ENCODE measurements at regions not wholly inside any gene's neighbourhood (a gene's known extent, or its start where the extent isn't known, plus 50 kb on each side); places are given as distances from the start of the nearest gene placed in this dataset.

DNA sequence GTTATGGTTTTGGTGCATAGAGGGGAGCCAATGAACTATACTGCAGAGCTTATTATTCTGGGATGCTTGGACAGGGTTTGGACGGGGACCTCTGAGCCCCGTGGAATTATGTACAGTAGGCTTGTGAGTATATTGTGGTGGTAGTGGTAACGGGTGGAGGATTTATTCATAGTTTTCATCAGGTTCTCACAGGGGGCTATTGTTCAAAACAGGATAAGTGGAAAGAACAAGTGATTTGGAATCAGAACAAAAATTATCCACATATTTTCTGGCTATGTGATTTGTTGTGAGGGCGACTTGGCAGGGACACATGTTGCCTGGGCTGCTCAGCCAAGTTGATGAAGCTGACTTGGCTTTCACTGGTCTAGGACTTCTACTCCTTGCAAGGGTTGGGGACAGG is 64.6 kb upstream of the ELOVL5 start:
- no peak overlapping the region for H3K9ac ChIP-seq (ENCODE audit: insufficient read length, low read depth)
- DNase-seq (ENCODE audit: low read depth, low spot score): no peak
- H3K4me3 ChIP-seq (ENCODE audit: insufficient read length, low read depth): no peak overlapping the region
- TF ChIP-seq ZNF274 (IDR thresholded peaks at IDR 0.05; ENCODE audit: low read depth, low read length): no peak
- no peak for TF ChIP-seq YY1 (IDR thresholded peaks at IDR 0.05; ENCODE audit: insufficient read depth, insufficient read length)
- TF ChIP-seq SUZ12 (IDR thresholded peaks at IDR 0.05; ENCODE audit: extremely low read depth, insufficient read depth, insufficient read length): no peak
- no peaks in the 10 kb centered on the region for H3K4me1 ChIP-seq (ENCODE audit: insufficient read depth, insufficient read length)
- no peaks in the 10 kb centered on the region for H3K36me3 ChIP-seq (ENCODE audit: insufficient read depth, insufficient read length, low read length)
- no peaks in the 10 kb centered on the region for H3K9me3 ChIP-seq (ENCODE audit: insufficient read depth, low read length)
- H3K27me3 ChIP-seq (ENCODE audit: insufficient read depth, insufficient read length): no peaks in the 10 kb centered on the region

DNA sequence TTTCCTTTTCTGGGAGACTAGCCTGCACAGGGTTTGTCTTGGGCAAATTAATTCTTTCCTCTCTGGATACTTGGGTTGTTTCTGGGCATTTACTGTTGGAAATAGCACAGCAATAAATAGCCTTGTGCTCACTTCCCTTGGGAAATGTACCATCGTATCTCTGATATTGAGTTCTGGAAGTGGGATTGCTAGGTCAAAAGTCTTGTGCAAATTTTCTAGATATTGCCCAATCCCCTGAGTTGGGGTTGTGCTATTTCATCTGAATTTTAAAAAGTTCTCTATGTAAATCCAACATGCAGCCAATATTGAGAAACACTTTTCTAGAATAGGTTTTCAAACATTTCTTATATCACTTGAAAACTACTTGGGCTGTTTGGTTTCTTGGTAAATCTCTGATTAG is 64.0 kb upstream of the ELOVL5 start:
- no peak for DNase-seq (ENCODE audit: low read depth, low spot score)
- TF ChIP-seq ZNF274 (IDR thresholded peaks at IDR 0.05; ENCODE audit: low read depth, low read length) (no peak), YY1 (IDR thresholded peaks at IDR 0.05; ENCODE audit: insufficient read depth, insufficient read length) (no peak), SUZ12 (IDR thresholded peaks at IDR 0.05; ENCODE audit: extremely low read depth, insufficient read depth, insufficient read length) (no peak)

GRCh38 chr6:53412021-53412715 is 63.4 kb upstream of the ELOVL5 start:
- TF ChIP-seq ZNF274 (IDR thresholded peaks at IDR 0.05; ENCODE audit: low read depth, low read length) (no peak), SUZ12 (IDR thresholded peaks at IDR 0.05; ENCODE audit: extremely low read depth, insufficient read depth, insufficient read length) (no peak), YY1 (IDR thresholded peaks at IDR 0.05; ENCODE audit: insufficient read depth, insufficient read length) (no peak)
- Histone ChIP-seq H3K9ac (ENCODE audit: insufficient read length, low read depth) (no peak overlapping the region), H3K9me3 (ENCODE audit: insufficient read depth, low read length) (no peaks in the 10 kb centered on the region), H3K36me3 (ENCODE audit: insufficient read depth, insufficient read length, low read length) (no peaks in the 10 kb centered on the region), H3K27me3 (ENCODE audit: insufficient read depth, insufficient read length) (no peaks in the 10 kb centered on the region), H3K4me1 (ENCODE audit: insufficient read depth, insufficient read length) (no peaks in the 10 kb centered on the region), H3K4me3 (ENCODE audit: insufficient read length, low read depth) (no peak overlapping the region)
- no peak for DNase-seq (ENCODE audit: low read depth, low spot score)

More for the DNA sequence above, 64.0 kb upstream of the ELOVL5 start:
- H3K9ac ChIP-seq (ENCODE audit: insufficient read length, low read depth): no peak overlapping the region
- no peaks in the 10 kb centered on the region for H3K36me3 ChIP-seq (ENCODE audit: insufficient read depth, insufficient read length, low read length)
- H3K9me3 ChIP-seq (ENCODE audit: insufficient read depth, low read length): no peaks in the 10 kb centered on the region
- H3K4me3 ChIP-seq (ENCODE audit: insufficient read length, low read depth): no peak overlapping the region
- no peaks in the 10 kb centered on the region for H3K4me1 ChIP-seq (ENCODE audit: insufficient read depth, insufficient read length)
- no peaks in the 10 kb centered on the region for H3K27me3 ChIP-seq (ENCODE audit: insufficient read depth, insufficient read length)

GRCh38 chr6:53411451-53411850 is 62.7 kb upstream of the ELOVL5 start:
- peaks cover 4% of the 10 kb centered on the region for H3K9me3 ChIP-seq (ENCODE audit: insufficient read depth, low read length)
- no peak overlapping the region for H3K4me3 ChIP-seq (ENCODE audit: insufficient read length, low read depth)
- H3K4me1 ChIP-seq (ENCODE audit: insufficient read depth, insufficient read length): no peaks in the 10 kb centered on the region
- H3K27me3 ChIP-seq (ENCODE audit: insufficient read depth, insufficient read length): no peaks in the 10 kb centered on the region
- H3K36me3 ChIP-seq (ENCODE audit: insufficient read depth, insufficient read length, low read length): no peaks in the 10 kb centered on the region
- TF ChIP-seq ZNF274 (IDR thresholded peaks at IDR 0.05; ENCODE audit: low read depth, low read length): no peak
- no peak for TF ChIP-seq SUZ12 (IDR thresholded peaks at IDR 0.05; ENCODE audit: extremely low read depth, insufficient read depth, insufficient read length)
- no peak for TF ChIP-seq YY1 (IDR thresholded peaks at IDR 0.05; ENCODE audit: insufficient read depth, insufficient read length)
- H3K9ac ChIP-seq (ENCODE audit: insufficient read length, low read depth): no peak overlapping the region
- DNase-seq (ENCODE audit: low read depth, low spot score): no peak

- Histone ChIP-seq H3K9ac (ENCODE audit: insufficient read length, low read depth) (no peak overlapping the region), H3K27me3 (ENCODE audit: insufficient read depth, insufficient read length) (no peaks in the 10 kb centered on the region), H3K4me1 (ENCODE audit: insufficient read depth, insufficient read length) (no peaks in the 10 kb centered on the region), H3K4me3 (ENCODE audit: insufficient read length, low read depth) (no peak overlapping the region), H3K36me3 (ENCODE audit: insufficient read depth, insufficient read length, low read length) (no peaks in the 10 kb centered on the region), H3K9me3 (ENCODE audit: insufficient read depth, low read length) (peaks cover 9% of the 10 kb centered on the region)
- DNase-seq (ENCODE audit: low read depth, low spot score): no peak
- TF ChIP-seq YY1 (IDR thresholded peaks at IDR 0.05; ENCODE audit: insufficient read depth, insufficient read length): no peak
Observed at GRCh38 chr6:53410508-53411258, 61.9 kb upstream of the ELOVL5 start.

GRCh38 chr6:53408826-53409225 is 60.1 kb upstream of the ELOVL5 start:
- no peaks in the 10 kb centered on the region for H3K27me3 ChIP-seq (ENCODE audit: insufficient read depth, insufficient read length)

GRCh38 chr6:53399027-53399344 is 50.2 kb upstream of the ELOVL5 start:
- TF ChIP-seq YY1 (IDR thresholded peaks at IDR 0.05; ENCODE audit: insufficient read depth, insufficient read length) (no peak), ZNF274 (IDR thresholded peaks at IDR 0.05; ENCODE audit: low read depth, low read length) (no peak), SUZ12 (IDR thresholded peaks at IDR 0.05; ENCODE audit: extremely low read depth, insufficient read depth, insufficient read length) (no peak)
- no peak overlapping the region for H3K4me3 ChIP-seq (ENCODE audit: insufficient read length, low read depth)

More at GRCh38 chr6:53408826-53409225, 60.1 kb upstream of the ELOVL5 start:
- no peak for DNase-seq (ENCODE audit: low read depth, low spot score)
- no peak for TF ChIP-seq SUZ12 (IDR thresholded peaks at IDR 0.05; ENCODE audit: extremely low read depth, insufficient read depth, insufficient read length)
- TF ChIP-seq ZNF274 (IDR thresholded peaks at IDR 0.05; ENCODE audit: low read depth, low read length): no peak
- no peak for TF ChIP-seq YY1 (IDR thresholded peaks at IDR 0.05; ENCODE audit: insufficient read depth, insufficient read length)
- H3K4me3 ChIP-seq (ENCODE audit: insufficient read length, low read depth): no peak overlapping the region
- no peak overlapping the region for H3K9ac ChIP-seq (ENCODE audit: insufficient read length, low read depth)
- no peaks in the 10 kb centered on the region for H3K36me3 ChIP-seq (ENCODE audit: insufficient read depth, insufficient read length, low read length)
- peaks cover 9% of the 10 kb centered on the region for H3K9me3 ChIP-seq (ENCODE audit: insufficient read depth, low read length)
- H3K4me1 ChIP-seq (ENCODE audit: insufficient read depth, insufficient read length): no peaks in the 10 kb centered on the region

More at GRCh38 chr6:53399027-53399344, 50.2 kb upstream of the ELOVL5 start:
- DNase-seq (ENCODE audit: low read depth, low spot score): no peak
- Histone ChIP-seq H3K9me3 (ENCODE audit: insufficient read depth, low read length) (no peaks in the 10 kb centered on the region), H3K27me3 (ENCODE audit: insufficient read depth, insufficient read length) (no peaks in the 10 kb centered on the region), H3K36me3 (ENCODE audit: insufficient read depth, insufficient read length, low read length) (no peaks in the 10 kb centered on the region), H3K4me1 (ENCODE audit: insufficient read depth, insufficient read length) (no peaks in the 10 kb centered on the region), H3K9ac (ENCODE audit: insufficient read length, low read depth) (no peak overlapping the region)
